ENCODE measurements at regions not wholly inside any gene's neighbourhood (a gene's known extent, or its start where the extent isn't known, plus 50 kb on each side); places are given as distances from the start of the nearest gene placed in this dataset.

GRCh38 chr2:194750926-194751325 is 906.1 kb upstream of the SLC39A10 start:
- DNase-seq (ENCODE audit: insufficient read length, low spot score): no peak
- TF ChIP-seq, protein P1, sequence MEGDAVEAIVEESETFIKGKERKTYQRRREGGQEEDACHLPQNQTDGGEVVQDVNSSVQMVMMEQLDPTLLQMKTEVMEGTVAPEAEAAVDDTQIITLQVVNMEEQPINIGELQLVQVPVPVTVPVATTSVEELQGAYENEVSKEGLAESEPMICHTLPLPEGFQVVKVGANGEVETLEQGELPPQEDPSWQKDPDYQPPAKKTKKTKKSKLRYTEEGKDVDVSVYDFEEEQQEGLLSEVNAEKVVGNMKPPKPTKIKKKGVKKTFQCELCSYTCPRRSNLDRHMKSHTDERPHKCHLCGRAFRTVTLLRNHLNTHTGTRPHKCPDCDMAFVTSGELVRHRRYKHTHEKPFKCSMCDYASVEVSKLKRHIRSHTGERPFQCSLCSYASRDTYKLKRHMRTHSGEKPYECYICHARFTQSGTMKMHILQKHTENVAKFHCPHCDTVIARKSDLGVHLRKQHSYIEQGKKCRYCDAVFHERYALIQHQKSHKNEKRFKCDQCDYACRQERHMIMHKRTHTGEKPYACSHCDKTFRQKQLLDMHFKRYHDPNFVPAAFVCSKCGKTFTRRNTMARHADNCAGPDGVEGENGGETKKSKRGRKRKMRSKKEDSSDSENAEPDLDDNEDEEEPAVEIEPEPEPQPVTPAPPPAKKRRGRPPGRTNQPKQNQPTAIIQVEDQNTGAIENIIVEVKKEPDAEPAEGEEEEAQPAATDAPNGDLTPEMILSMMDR (IDR thresholded peaks at IDR 0.05; ENCODE audit: insufficient read depth, missing control alignments): no peak
- no peak for FAIRE-seq

GRCh38 chr2:194745557-194746146 is 911.4 kb upstream of the SLC39A10 start:
- TF ChIP-seq, protein P1 (IDR thresholded peaks at IDR 0.05; ENCODE audit: insufficient read depth, missing control alignments): no peak
- no peak for FAIRE-seq
- no peak for DNase-seq (ENCODE audit: insufficient read length, low spot score)

GRCh38 chr2:194742706-194743105 is 914.3 kb upstream of the SLC39A10 start:
- DNase-seq (ENCODE audit: insufficient read length, low spot score) (no peak), FAIRE-seq (no peak)
- TF ChIP-seq, protein P1 (IDR thresholded peaks at IDR 0.05; ENCODE audit: insufficient read depth, missing control alignments): no peak

DNA sequence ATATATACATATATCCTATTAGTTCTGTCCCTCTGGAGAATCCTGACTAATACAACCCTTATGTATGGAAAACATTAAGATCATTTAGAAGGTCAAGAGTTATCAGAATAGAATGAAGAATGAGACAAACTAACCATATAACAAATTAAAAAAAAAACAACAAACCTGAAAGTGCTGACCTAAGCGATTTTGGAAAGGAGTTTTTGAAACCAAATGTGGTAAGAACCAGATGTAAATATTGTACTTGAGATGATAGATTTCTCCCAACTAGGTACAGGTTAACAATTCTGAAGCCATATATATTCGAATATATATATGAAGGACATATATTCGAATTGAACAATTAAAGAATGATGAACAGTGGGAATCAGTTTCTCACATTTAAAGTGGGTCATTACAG is 917.8 kb upstream of the SLC39A10 start:
- FAIRE-seq (no peak), DNase-seq (ENCODE audit: insufficient read length, low spot score) (no peak)
- TF ChIP-seq, protein P1 (IDR thresholded peaks at IDR 0.05; ENCODE audit: insufficient read depth, missing control alignments): no peak

DNA sequence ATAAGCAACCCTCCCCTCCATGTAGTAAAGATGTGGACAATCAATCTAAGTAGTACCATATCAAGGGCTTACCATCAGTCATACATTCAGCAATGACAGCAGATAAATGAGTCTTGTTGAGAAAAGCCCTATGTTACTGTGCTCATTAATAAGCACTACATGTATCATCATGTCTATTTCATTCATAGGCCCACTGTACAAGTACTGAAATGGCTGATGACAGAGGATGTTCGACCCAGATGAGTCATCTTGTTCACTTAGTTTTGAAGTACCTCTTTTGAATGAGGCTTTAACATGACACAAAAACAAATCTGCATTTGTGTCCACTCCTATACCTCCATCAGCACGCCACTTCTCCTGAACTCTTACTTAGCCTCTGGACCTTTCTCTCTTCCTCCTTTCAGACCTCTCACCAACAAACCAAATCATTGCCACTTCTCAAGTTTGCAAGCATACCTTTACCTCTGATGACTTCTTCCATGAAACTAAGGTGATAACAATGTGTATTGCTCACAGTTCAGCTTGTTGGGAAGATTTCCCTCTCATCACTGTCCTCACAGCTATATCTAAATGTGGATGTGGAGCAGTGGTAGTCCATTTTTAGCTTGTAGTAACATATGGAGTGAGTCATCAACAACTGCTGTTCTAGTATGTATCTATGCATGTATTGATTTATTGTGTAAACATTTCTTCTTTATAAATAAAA is 921.0 kb upstream of the SLC39A10 start:
- FAIRE-seq: no peak

GRCh38 chr2:194730266-194730665 is 926.8 kb upstream of the SLC39A10 start:
- DNase-seq (ENCODE audit: insufficient read length, low spot score): no peak
- FAIRE-seq: no peak
- TF ChIP-seq, protein P1 (IDR thresholded peaks at IDR 0.05; ENCODE audit: insufficient read depth, missing control alignments): no peak

More for the DNA sequence above, 921.0 kb upstream of the SLC39A10 start:
- no peak for DNase-seq (ENCODE audit: insufficient read length, low spot score)
- TF ChIP-seq, protein P1 (IDR thresholded peaks at IDR 0.05; ENCODE audit: insufficient read depth, missing control alignments): no peak

- no peak for DNase-seq (ENCODE audit: insufficient read length, low spot score)
- no peak for FAIRE-seq
- TF ChIP-seq, protein P1 (IDR thresholded peaks at IDR 0.05; ENCODE audit: insufficient read depth, missing control alignments): no peak
These were observed 931.9 kb upstream of the SLC39A10 start for GRCh38 chr2:194725169-194725568.

Data from D721Med (cell line).